HEK293 (cell line): ENCODE measurements at regions not wholly inside any gene's neighbourhood (a gene's known extent, or its start where the extent isn't known, plus 50 kb on each side); places are given as distances from the start of the nearest gene placed in this dataset.

Experiments
- CTCF ChIA-PET: fragments of 350-600 bp; formaldehyde crosslinking; extraction: SDS; loops from one replicate; lab custom pipeline; 2021; ENCODE audit warnings: antibody characterized with exemption; lab: Yijun Ruan, JAX
- POLR2A ChIA-PET: fragments of 300-600 bp; formaldehyde crosslinking; extraction: SDS; loops from one replicate; lab custom pipeline; 2020; ENCODE audit warnings: antibody characterized with exemption, inconsistent platforms; lab: Yijun Ruan, JAX
- H3K27ac ChIP-seq: fragments of 200-500 bp; sonication (Bioruptor generic); 2 replicates; pipeline ENCODE4 v1.5.1; 2014; ENCODE audit warnings: low read depth, low read length, control low read depth, inconsistent platforms; ENCODE audit errors: extremely low read depth
- H3K36me3 ChIP-seq, 2 experiments: fragments of 200-500 bp in 1 of 2; sonication (Bioruptor generic) in 1 of 2; 1 replicate in 1 of 2; 2 replicates in 1 of 2; pipeline ENCODE4 v1.5.1; 2014 to 2017; ENCODE audit warnings: inconsistent platforms in 2 of 2, low read length in 2 of 2; ENCODE audit not compliant: control insufficient read depth in 2 of 2, insufficient read depth in 1 of 2
- H3K4me1 ChIP-seq: fragments of 200-500 bp; sonication (Bioruptor generic); 2 replicates; pipeline ENCODE4 v1.5.1; 2014; ENCODE audit warnings: mild to moderate bottlenecking, low read length, inconsistent platforms; ENCODE audit not compliant: control insufficient read depth, insufficient read depth
- H3K4me3 ChIP-seq: 2 replicates; pipeline ENCODE4 v1.5.1; 2011; ENCODE audit warnings: low read depth, mild to moderate bottlenecking, control low read depth, low read length, moderate library complexity
- H3K9me3 ChIP-seq: fragments of 200-500 bp; sonication (Bioruptor generic); 2 replicates; pipeline ENCODE4 v1.5.1; 2014; ENCODE audit warnings: low read depth, low read length, inconsistent platforms; ENCODE audit not compliant: control insufficient read depth, insufficient read depth
- ELK4 ChIP-seq: IDR thresholded peaks from 2 replicates; pipeline ENCODE4 v1.6.1; 2011; ENCODE audit warnings: mild to moderate bottlenecking, low read depth, low read length, borderline replicate concordance
- GFI1B ChIP-seq: fragments of 450-650 bp; formaldehyde crosslinking; IDR thresholded peaks from 2 replicates; pipeline ENCODE4 v1.5.1; 2016; ENCODE audit warnings: missing biosample characterization, missing genetic modification characterization
- GLI4 ChIP-seq: fragments of 450-650 bp; formaldehyde crosslinking; IDR thresholded peaks from 2 replicates; pipeline ENCODE4 v1.5.1; 2016; ENCODE audit warnings: missing biosample characterization, missing genetic modification characterization
- PBX3 ChIP-seq: sonication (generic); formaldehyde crosslinking; IDR thresholded peaks from 2 replicates; pipeline ENCODE4 v1.8.1; 2022; ENCODE audit warnings: mild to moderate bottlenecking, moderate library complexity, missing genetic modification reagents
- REST ChIP-seq: fragments of 450-650 bp; formaldehyde crosslinking; IDR thresholded peaks from 2 replicates; pipeline ENCODE4 v1.5.1; 2016; ENCODE audit warnings: missing biosample characterization, missing genetic modification characterization
- ZFP3 ChIP-seq: fragments of 450-650 bp; formaldehyde crosslinking; IDR thresholded peaks from 2 replicates; pipeline ENCODE4 v1.5.1; 2016; ENCODE audit warnings: low read depth, missing biosample characterization, missing genetic modification characterization
- ZFP37 ChIP-seq: fragments of 450-650 bp; formaldehyde crosslinking; IDR thresholded peaks from 2 replicates; pipeline ENCODE4 v1.5.1; 2016; ENCODE audit warnings: missing biosample characterization, missing genetic modification characterization
- ZIC2 ChIP-seq: fragments of 450-650 bp; formaldehyde crosslinking; IDR thresholded peaks from 2 replicates; pipeline ENCODE4 v1.5.1; 2016; ENCODE audit warnings: missing biosample characterization, missing genetic modification characterization
- ZNF10 ChIP-seq: fragments of 450-650 bp; formaldehyde crosslinking; IDR thresholded peaks from 2 replicates; pipeline ENCODE4 v1.5.1; 2017; ENCODE audit warnings: missing biosample characterization, missing genetic modification characterization
- ZNF114 ChIP-seq: fragments of 450-650 bp; formaldehyde crosslinking; IDR thresholded peaks from 2 replicates; pipeline ENCODE4 v1.5.0; 2017; ENCODE audit warnings: missing biosample characterization, missing genetic modification characterization
- ZNF121 ChIP-seq: fragments of 450-650 bp; formaldehyde crosslinking; IDR thresholded peaks from 2 replicates; pipeline ENCODE4 v1.5.1; 2016; ENCODE audit warnings: missing biosample characterization, missing genetic modification characterization
- ZNF133 ChIP-seq: fragments of 450-650 bp; formaldehyde crosslinking; IDR thresholded peaks from 2 replicates; pipeline ENCODE4 v1.5.1; 2016; ENCODE audit warnings: missing biosample characterization, missing genetic modification characterization
- ZNF214 ChIP-seq: fragments of 450-650 bp; formaldehyde crosslinking; IDR thresholded peaks from 2 replicates; pipeline ENCODE4 v1.5.1; 2017; ENCODE audit warnings: missing biosample characterization, mild to moderate bottlenecking, missing genetic modification characterization, borderline replicate concordance
- ZNF292 ChIP-seq: fragments of 450-650 bp; formaldehyde crosslinking; IDR thresholded peaks from 2 replicates; pipeline ENCODE4 v1.5.1; 2016; ENCODE audit warnings: low read depth, missing biosample characterization, missing genetic modification characterization, borderline replicate concordance
- ZNF311 ChIP-seq: fragments of 450-650 bp; formaldehyde crosslinking; IDR thresholded peaks from 2 replicates; pipeline ENCODE4 v1.5.1; 2017; ENCODE audit warnings: missing biosample characterization, missing genetic modification characterization, borderline replicate concordance
- ZNF324 ChIP-seq: fragments of 450-650 bp; formaldehyde crosslinking; IDR thresholded peaks from 2 replicates; pipeline ENCODE4 v1.5.1; 2016; ENCODE audit warnings: missing biosample characterization, missing genetic modification characterization
- ZNF394 ChIP-seq: fragments of 450-650 bp; formaldehyde crosslinking; IDR thresholded peaks from 2 replicates; pipeline ENCODE4 v1.5.1; 2016; ENCODE audit warnings: missing biosample characterization, missing genetic modification characterization, mild to moderate bottlenecking, moderate library complexity, borderline replicate concordance
- ZNF404 ChIP-seq: fragments of 450-650 bp; formaldehyde crosslinking; IDR thresholded peaks from 2 replicates; pipeline ENCODE4 v1.5.1; 2017; ENCODE audit warnings: missing biosample characterization, missing genetic modification characterization
- ZNF423 ChIP-seq: fragments of 450-650 bp; formaldehyde crosslinking; IDR thresholded peaks from 2 replicates; pipeline ENCODE4 v1.5.1; 2016; ENCODE audit warnings: missing biosample characterization, missing genetic modification characterization
- ZNF473 ChIP-seq: fragments of 450-650 bp; formaldehyde crosslinking; IDR thresholded peaks from 2 replicates; pipeline ENCODE4 v1.5.1; 2017; ENCODE audit warnings: missing biosample characterization, missing genetic modification characterization
- ZNF624 ChIP-seq: fragments of 450-650 bp; formaldehyde crosslinking; IDR thresholded peaks from 2 replicates; pipeline ENCODE4 v1.5.1; 2017; ENCODE audit warnings: missing biosample characterization, missing genetic modification characterization
- TF ChIP-seq, protein P1 (sequence below): fragments of 450-650 bp; formaldehyde crosslinking; IDR thresholded peaks from 2 replicates; pipeline ENCODE4 v1.5.1; 2016; ENCODE audit warnings: missing biosample characterization, missing genetic modification characterization
- TF ChIP-seq, protein P2 (sequence below): fragments of 450-650 bp; formaldehyde crosslinking; IDR thresholded peaks from 2 replicates; pipeline ENCODE4 v1.5.1; 2016; ENCODE audit warnings: missing biosample characterization, missing genetic modification characterization
- TF ChIP-seq, protein P3 (sequence below): fragments of 450-650 bp; formaldehyde crosslinking; IDR thresholded peaks from 2 replicates; pipeline ENCODE4 v1.5.1; 2016; ENCODE audit warnings: missing biosample characterization, missing genetic modification characterization

DNA sequence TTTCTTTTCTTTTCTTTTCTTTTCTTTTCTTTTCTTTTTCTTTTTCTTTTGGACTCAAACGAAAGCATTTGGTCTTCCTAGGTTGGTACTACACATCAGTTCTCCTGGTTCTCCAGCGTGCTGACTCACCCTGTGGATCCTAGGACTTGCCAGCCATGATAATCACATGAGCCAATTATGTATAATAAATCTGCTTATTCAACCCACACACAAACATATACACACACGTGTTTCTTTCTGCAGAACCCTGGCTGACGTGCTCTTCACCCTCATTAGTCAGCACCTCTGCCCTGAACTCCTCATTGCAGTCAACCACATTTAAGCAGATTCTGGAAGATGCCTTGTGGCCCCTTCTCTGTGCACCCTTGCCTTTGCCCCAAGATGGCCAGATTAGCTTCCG lies 162.4 kb upstream of the MYT1L start:
- H3K4me3 ChIP-seq, result no peak overlapping the region
- CTCF ChIA-PET, result no interaction called here
- no peaks in the 10 kb centered on the region for H3K36me3 ChIP-seq
- H3K9me3 ChIP-seq, result no peaks in the 10 kb centered on the region
- POLR2A ChIA-PET, result no interaction called here
- TF ChIP-seq ZNF214 (tag by site-specific recombination) (no peak), ZNF10 (no peak), ZNF473 (tag by site-specific recombination) (no peak), ZIC2 (tag by site-specific recombination) (no peak), ZNF311 (tag by site-specific recombination) (no peak), ZNF394 (tag by site-specific recombination) (no peak)
- TF ChIP-seq, protein P1, sequence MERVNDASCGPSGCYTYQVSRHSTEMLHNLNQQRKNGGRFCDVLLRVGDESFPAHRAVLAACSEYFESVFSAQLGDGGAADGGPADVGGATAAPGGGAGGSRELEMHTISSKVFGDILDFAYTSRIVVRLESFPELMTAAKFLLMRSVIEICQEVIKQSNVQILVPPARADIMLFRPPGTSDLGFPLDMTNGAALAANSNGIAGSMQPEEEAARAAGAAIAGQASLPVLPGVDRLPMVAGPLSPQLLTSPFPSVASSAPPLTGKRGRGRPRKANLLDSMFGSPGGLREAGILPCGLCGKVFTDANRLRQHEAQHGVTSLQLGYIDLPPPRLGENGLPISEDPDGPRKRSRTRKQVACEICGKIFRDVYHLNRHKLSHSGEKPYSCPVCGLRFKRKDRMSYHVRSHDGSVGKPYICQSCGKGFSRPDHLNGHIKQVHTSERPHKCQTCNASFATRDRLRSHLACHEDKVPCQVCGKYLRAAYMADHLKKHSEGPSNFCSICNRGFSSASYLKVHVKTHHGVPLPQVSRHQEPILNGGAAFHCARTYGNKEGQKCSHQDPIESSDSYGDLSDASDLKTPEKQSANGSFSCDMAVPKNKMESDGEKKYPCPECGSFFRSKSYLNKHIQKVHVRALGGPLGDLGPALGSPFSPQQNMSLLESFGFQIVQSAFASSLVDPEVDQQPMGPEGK (tag by site-specific recombination), result no peak
- no peaks in the 10 kb centered on the region for H3K4me1 ChIP-seq
- no peak overlapping the region for H3K27ac ChIP-seq

DNA sequence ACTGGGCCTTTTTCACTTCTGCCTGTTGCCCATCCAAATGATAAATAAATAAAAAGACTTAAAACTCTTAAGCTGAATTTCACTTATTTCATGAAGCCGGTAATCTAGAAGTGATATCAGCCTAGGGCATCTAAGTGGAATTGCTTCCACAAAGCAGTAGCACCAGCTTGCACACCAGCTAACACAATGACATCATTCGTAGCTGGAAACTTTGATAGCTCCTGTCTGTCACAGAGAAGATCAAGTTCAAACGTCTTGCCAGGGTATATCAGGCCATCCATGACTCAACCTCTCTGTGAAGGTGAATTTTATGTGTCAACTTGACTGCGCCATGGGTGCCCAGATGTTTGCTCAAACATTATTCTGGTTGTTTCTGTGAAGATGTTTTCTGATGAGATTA lies 161.7 kb upstream of the MYT1L start:
- no peaks in the 10 kb centered on the region for H3K9me3 ChIP-seq
- H3K27ac ChIP-seq, result no peak overlapping the region
- no peak overlapping the region for H3K4me3 ChIP-seq
- H3K36me3 ChIP-seq, result no peaks in the 10 kb centered on the region
- H3K4me1 ChIP-seq, result no peaks in the 10 kb centered on the region
- POLR2A ChIA-PET, result no interaction called here
- CTCF ChIA-PET, result no interaction called here
- TF ChIP-seq ZNF404 (no peak), REST (no peak), ZNF292 (tag by site-specific recombination) (no peak), ZNF133 (tag by site-specific recombination) (no peak), ZFP3 (tag by site-specific recombination) (no peak), GFI1B (no peak), ZNF324 (tag by site-specific recombination) (no peak), ZNF114 (tag by site-specific recombination) (no peak), ZNF423 (tag by site-specific recombination) (no peak), PBX3 (CRISPR knock-in tag) (no peak), ZFP37 (tag by site-specific recombination) (no peak), ZNF121 (no peak), ZNF624 (tag by site-specific recombination) (no peak), ELK4 (no peak), GLI4 (tag by site-specific recombination) (no peak)
- TF ChIP-seq, protein P2, sequence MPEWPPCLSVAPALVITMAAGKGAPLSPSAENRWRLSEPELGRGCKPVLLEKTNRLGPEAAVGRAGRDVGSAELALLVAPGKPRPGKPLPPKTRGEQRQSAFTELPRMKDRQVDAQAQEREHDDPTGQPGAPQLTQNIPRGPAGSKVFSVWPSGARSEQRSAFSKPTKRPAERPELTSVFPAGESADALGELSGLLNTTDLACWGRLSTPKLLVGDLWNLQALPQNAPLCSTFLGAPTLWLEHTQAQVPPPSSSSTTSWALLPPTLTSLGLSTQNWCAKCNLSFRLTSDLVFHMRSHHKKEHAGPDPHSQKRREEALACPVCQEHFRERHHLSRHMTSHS (tag by site-specific recombination), result no peak
- TF ChIP-seq, protein P3, sequence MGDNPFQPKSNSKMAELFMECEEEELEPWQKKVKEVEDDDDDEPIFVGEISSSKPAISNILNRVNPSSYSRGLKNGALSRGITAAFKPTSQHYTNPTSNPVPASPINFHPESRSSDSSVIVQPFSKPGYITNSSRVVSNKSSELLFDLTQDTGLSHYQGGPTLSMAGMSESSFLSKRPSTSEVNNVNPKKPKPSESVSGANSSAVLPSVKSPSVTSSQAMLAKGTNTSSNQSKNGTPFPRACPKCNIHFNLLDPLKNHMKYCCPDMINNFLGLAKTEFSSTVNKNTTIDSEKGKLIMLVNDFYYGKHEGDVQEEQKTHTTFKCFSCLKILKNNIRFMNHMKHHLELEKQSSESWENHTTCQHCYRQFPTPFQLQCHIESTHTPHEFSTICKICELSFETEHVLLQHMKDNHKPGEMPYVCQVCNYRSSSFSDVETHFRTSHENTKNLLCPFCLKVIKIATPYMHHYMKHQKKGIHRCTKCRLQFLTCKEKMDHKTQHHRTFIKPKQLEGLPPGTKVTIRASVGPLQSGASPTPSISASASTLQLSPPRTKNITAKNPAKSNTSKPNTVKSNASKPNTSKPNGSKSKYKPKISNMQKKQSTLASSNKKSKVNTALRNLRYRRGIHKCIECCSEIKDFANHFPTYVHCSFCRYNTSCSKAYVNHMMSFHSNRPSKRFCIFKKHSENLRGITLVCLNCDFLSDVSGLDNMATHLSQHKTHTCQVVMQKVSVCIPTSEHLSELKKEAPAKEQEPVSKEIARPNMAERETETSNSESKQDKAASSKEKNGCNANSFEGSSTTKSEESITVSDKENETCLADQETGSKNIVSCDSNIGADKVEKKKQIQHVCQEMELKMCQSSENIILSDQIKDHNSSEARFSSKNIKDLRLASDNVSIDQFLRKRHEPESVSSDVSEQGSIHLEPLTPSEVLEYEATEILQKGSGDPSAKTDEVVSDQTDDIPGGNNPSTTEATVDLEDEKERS (tag by site-specific recombination), result no peak
